ENCODE measurements at regions not wholly inside any gene's neighbourhood (a gene's known extent, or its start where the extent isn't known, plus 50 kb on each side); places are given as distances from the start of the nearest gene placed in this dataset.

DNA sequence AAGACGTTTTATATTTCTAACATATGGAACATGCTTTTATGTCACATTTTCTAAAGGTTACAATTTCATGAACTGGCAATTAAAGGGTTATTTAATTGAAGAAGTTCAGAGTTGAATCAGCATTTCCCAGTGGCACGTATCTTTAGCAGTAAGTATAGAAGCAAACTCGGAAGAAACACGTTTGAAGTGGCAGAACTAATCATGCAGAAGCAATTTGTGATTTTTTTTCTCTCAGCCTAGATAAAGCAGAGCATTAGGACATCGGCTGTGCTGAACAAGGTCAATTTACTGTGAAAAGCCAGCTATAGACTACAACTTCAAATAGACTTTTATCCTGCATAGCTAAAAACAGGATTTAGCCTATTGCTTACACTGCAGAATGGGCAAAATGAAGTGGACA is 104.7 kb downstream of the ISL1 start:
- no peaks in the 10 kb centered on the region for H3K9me3 ChIP-seq (ENCODE audit: insufficient read depth, low read depth, low read length)
- no peaks in the 10 kb centered on the region for H3K27me3 ChIP-seq (ENCODE audit: insufficient read depth, low read length)
- H3K9ac ChIP-seq (ENCODE audit: low read depth, low read length) = no peak overlapping the region
- H3K4me3 ChIP-seq (ENCODE audit: low read length) = no peak overlapping the region
- H3K36me3 ChIP-seq (ENCODE audit: insufficient read depth, low read length) = no peaks in the 10 kb centered on the region
- H3K4me1 ChIP-seq (ENCODE audit: insufficient read depth, low read length) = no peaks in the 10 kb centered on the region; the same call in 1 of the 2 replicates
- H3K27ac ChIP-seq (ENCODE audit: low read depth, low read length) = no peak overlapping the region
- 78% methylated on average over 4 of the region's 5 CpGs for WGBS

DNA sequence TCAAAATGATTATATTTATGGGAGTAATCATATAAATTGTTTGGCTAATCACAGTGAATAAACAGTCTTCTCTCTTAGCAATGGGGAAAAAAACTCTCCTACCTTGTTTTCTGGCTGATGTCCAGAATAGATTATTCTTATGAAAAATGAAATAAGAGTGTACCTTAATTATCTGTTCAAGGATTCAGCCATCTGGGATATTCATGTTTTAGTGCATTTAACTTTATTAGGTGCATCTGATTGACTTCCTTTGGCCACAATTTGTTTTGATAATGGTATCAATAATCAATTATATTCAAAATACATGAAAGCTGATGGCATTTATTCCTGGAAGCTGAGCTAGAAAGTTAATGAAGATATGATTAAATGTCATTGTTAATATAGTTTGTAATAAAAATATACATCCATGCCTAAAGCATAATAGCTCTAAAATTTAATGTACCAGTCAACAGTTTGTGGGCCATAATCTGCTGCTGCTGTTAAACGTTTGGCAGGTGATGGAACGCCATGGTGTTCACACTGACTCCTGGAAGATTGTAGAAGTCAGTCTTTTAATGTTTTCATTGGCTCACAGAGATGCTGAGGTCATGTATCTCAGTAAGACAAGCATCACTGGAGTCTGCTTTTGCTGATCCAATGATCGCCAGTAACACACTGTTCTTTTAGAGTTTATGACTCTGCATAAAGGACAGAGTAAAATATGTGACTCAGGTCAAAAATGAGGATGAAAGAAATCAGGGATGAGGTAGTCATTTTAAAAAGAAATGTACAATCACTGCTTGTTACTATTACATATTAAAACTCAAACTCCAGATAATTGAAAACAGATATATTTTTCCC is 105.8 kb downstream of the ISL1 start:
- WGBS = 93% methylated on average over 3 of the region's 3 CpGs
- no peak overlapping the region for H3K27ac ChIP-seq (ENCODE audit: low read depth, low read length)
- no peak overlapping the region for H3K9ac ChIP-seq (ENCODE audit: low read depth, low read length)
- H3K4me3 ChIP-seq (ENCODE audit: low read length) = no peak overlapping the region
- H3K4me1 ChIP-seq (ENCODE audit: insufficient read depth, low read length) = no peaks in the 10 kb centered on the region; the same call in 1 of the 2 replicates
- H3K36me3 ChIP-seq (ENCODE audit: insufficient read depth, low read length) = no peaks in the 10 kb centered on the region
- H3K9me3 ChIP-seq (ENCODE audit: insufficient read depth, low read depth, low read length) = no peaks in the 10 kb centered on the region
- H3K27me3 ChIP-seq (ENCODE audit: insufficient read depth, low read length) = no peaks in the 10 kb centered on the region

DNA sequence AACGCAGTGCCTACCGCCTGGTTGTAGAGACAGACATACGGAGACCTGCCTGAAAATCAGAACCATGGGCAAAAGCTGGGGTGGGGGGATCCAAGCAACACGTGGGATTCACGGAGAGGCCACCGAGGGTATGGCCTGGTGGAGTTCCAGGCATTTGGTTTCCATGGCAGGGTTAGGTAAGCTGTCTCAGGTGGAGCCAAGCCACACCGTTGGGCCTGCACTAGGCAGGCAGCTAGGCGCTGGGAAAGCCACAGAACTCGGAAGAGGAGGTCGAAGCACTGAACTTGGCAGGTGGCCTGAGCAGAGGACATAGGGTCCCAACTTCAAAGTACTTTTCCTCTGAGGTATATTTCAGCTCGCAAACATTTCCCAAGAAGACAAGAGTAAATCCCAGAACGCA is 111.6 kb downstream of the ISL1 start:
- no peaks in the 10 kb centered on the region for H3K27me3 ChIP-seq (ENCODE audit: insufficient read depth, low read length)
- no peak overlapping the region for H3K27ac ChIP-seq (ENCODE audit: low read depth, low read length)
- 96% methylated on average over 12 of the region's 12 CpGs for WGBS

DNA sequence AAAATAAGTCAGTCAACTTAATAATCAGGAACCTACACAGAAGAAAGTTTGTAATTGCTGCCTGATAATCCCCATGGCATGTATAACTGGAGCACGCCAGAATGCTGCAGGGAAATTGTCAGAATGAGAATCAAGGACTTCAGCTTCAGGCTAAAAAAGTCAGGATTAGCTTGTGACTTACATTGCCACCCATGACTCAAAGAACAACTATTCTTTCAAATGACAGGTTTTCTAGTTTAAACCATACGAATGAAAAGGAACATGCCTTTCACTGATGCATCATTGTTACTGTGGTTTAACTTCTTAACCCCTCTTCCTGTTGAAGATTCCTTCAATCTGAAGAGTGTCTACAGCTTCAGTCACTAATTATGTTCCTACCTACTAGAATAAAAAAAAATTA is 112.4 kb downstream of the ISL1 start:
- Histone ChIP-seq H3K4me3 (ENCODE audit: low read length) (no peak overlapping the region), H3K36me3 (ENCODE audit: insufficient read depth, low read length) (no peaks in the 10 kb centered on the region), H3K9ac (ENCODE audit: low read depth, low read length) (no peak overlapping the region), H3K27me3 (ENCODE audit: insufficient read depth, low read length) (no peaks in the 10 kb centered on the region), H3K4me1 (ENCODE audit: insufficient read depth, low read length) (no peaks in the 10 kb centered on the region), H3K9me3 (ENCODE audit: insufficient read depth, low read depth, low read length) (no peaks in the 10 kb centered on the region), H3K27ac (ENCODE audit: low read depth, low read length) (no peak overlapping the region)
- WGBS = 84% methylated on average over 2 of the region's 2 CpGs

More for the DNA sequence above, 111.6 kb downstream of the ISL1 start:
- Histone ChIP-seq H3K4me1 (ENCODE audit: insufficient read depth, low read length) (no peaks in the 10 kb centered on the region), H3K4me3 (ENCODE audit: low read length) (no peak overlapping the region), H3K9ac (ENCODE audit: low read depth, low read length) (no peak overlapping the region), H3K36me3 (ENCODE audit: insufficient read depth, low read length) (no peaks in the 10 kb centered on the region), H3K9me3 (ENCODE audit: insufficient read depth, low read depth, low read length) (no peaks in the 10 kb centered on the region)

DNA sequence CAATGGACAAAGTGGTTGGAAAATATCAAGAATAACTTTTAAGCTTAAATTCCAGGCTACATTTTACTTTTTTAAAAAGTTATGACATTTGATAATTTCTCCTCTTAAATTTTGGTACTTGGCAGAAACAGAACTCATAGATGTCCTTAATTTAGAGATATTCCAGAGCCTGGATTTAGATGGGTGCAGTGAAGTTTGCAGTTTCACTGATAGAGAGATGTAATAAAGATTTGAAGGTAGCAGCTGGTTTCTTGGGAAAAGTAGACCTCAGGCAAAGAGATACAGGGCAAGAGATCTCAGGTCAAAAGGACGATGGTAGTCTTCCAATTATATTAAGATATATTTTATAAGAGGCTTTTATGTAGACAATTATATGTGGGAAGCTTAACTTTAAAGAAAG is 134.6 kb downstream of the ISL1 start:
- no CpG with 5 or more reads among the region's 1 CpG for WGBS
- H3K4me3 ChIP-seq (ENCODE audit: low read length) = no peak overlapping the region
- peaks cover 10% of the 10 kb centered on the region for H3K4me1 ChIP-seq (ENCODE audit: insufficient read depth, low read length)
- no peaks in the 10 kb centered on the region for H3K9me3 ChIP-seq (ENCODE audit: insufficient read depth, low read depth, low read length)
- no peak overlapping the region for H3K9ac ChIP-seq (ENCODE audit: low read depth, low read length)
- H3K27ac ChIP-seq (ENCODE audit: low read depth, low read length) = no peak overlapping the region
- no peaks in the 10 kb centered on the region for H3K27me3 ChIP-seq (ENCODE audit: insufficient read depth, low read length)
- H3K36me3 ChIP-seq (ENCODE audit: insufficient read depth, low read length) = no peaks in the 10 kb centered on the region

DNA sequence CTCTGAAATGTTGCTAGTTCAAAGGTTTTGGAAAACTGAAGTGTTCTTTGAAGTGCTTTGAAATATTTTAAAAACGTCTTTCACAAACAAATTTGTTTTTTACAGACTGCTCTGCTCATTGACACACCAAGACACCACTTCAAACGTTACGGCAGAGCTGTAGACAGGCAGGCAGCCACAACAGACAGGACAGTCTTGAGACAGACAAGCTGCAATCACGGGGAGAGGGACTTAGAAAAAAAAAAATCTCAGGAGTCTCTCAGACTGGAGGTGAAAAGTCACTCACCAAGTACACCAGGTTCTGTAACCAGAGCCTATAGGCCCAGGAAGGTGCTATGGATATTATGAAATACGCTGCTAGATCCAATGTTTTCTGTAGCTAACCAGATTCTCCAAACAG is 135.4 kb downstream of the ISL1 start:
- no peaks in the 10 kb centered on the region for H3K36me3 ChIP-seq (ENCODE audit: insufficient read depth, low read length)
- no peaks in the 10 kb centered on the region for H3K27me3 ChIP-seq (ENCODE audit: insufficient read depth, low read length)
- no peak overlapping the region for H3K27ac ChIP-seq (ENCODE audit: low read depth, low read length)
- WGBS = 73% methylated on average over 5 of the region's 5 CpGs
- H3K9ac ChIP-seq (ENCODE audit: low read depth, low read length) = no peak overlapping the region
- H3K4me3 ChIP-seq (ENCODE audit: low read length) = no peak overlapping the region
- H3K4me1 ChIP-seq (ENCODE audit: insufficient read depth, low read length) = peaks cover 10% of the 10 kb centered on the region
- no peaks in the 10 kb centered on the region for H3K9me3 ChIP-seq (ENCODE audit: insufficient read depth, low read depth, low read length)

DNA sequence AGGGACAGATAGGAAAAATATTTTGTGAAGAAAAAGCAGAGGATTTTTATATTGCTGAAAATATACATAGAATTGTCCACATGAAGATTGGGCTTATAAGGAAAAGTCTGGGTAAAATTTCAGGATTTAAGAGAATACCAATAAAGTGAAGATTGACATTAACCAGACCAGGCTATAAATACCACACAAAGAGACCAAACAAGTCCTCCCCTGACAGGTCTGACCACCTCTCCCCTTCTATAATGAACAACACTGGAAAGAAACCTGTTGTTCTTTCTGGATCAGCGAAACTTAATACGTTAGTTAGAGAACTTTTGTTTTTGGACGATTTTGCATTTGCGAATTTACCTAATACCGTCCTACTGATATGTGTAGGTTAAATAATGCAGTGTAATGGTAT is 138.3 kb downstream of the ISL1 start:
- WGBS = 89% methylated on average over 5 of the region's 5 CpGs
- H3K4me1 ChIP-seq (ENCODE audit: insufficient read depth, low read length) = peaks cover 10% of the 10 kb centered on the region
- no peak overlapping the region for H3K9ac ChIP-seq (ENCODE audit: low read depth, low read length)
- no peaks in the 10 kb centered on the region for H3K9me3 ChIP-seq (ENCODE audit: insufficient read depth, low read depth, low read length)
- H3K36me3 ChIP-seq (ENCODE audit: insufficient read depth, low read length) = no peaks in the 10 kb centered on the region
- H3K27ac ChIP-seq (ENCODE audit: low read depth, low read length) = no peak overlapping the region
- no peaks in the 10 kb centered on the region for H3K27me3 ChIP-seq (ENCODE audit: insufficient read depth, low read length)
- H3K4me3 ChIP-seq (ENCODE audit: low read length) = no peak overlapping the region

DNA sequence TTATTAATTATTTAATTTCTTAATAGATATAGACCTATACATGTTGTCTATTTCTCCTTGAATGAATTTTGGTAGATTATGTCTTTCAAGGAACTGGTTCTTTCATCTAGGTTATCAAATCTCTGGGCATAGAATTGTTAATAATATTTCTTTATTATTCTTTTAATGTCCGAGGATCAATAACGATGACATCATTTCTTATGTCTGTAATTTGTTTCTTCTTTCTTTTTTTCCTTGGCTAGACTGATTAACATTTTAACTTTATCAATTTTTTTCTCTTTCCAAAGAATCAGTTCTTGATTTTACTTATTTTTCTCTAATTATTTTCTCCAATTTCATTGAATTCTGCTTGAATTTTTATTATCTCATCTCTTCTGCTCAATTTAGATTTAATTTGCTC is 156.0 kb downstream of the ISL1 start:
- Histone ChIP-seq H3K4me1 (ENCODE audit: insufficient read depth, low read length) (no peaks in the 10 kb centered on the region), H3K9me3 (ENCODE audit: insufficient read depth, low read depth, low read length) (peaks cover 6% of the 10 kb centered on the region; the same call in 1 of the 2 replicates), H3K27ac (ENCODE audit: low read depth, low read length) (no peak overlapping the region), H3K9ac (ENCODE audit: low read depth, low read length) (no peak overlapping the region), H3K27me3 (ENCODE audit: insufficient read depth, low read length) (no peaks in the 10 kb centered on the region), H3K4me3 (ENCODE audit: low read length) (no peak overlapping the region), H3K36me3 (ENCODE audit: insufficient read depth, low read length) (no peaks in the 10 kb centered on the region)
- WGBS = 100% methylated on average over 2 of the region's 2 CpGs

DNA sequence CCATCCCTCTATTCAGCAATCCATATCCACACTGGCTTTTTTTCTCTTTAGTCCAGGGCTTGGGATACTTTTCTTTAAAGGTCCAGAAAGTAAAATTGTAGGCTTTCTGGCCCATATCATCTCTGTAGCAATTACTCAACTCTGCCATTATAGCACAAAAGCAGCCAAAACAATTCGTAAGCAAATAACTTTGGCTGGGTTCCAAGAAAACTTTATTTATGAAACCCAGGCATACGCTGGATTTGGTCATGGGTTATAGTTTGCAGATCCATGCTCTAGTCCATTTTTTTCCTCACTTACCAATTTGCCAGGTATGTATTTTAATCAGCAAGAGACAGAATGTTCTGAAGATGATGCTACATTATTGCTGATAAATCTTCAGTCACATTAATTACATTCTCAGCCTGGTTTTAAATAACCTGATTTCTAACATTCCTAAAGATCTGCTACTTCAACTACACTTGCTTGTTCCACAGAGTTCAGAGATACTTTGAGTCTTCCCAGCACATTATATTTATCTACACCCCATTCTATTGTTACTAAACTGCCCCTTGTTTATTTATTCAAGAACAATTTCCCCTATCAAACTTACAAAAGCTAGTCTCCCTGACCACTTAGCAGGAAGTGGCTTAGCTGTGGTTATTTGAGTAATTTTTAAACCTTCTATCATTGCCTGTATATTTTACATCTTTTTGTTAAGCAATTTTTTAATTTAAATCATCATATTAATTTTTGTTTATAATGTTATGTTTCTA is 161.0 kb downstream of the ISL1 start:
- Histone ChIP-seq H3K27ac (ENCODE audit: low read depth, low read length) (no peak overlapping the region), H3K27me3 (ENCODE audit: insufficient read depth, low read length) (no peaks in the 10 kb centered on the region), H3K4me3 (ENCODE audit: low read length) (no peak overlapping the region), H3K9ac (ENCODE audit: low read depth, low read length) (no peak overlapping the region), H3K9me3 (ENCODE audit: insufficient read depth, low read depth, low read length) (no peaks in the 10 kb centered on the region), H3K4me1 (ENCODE audit: insufficient read depth, low read length) (no peaks in the 10 kb centered on the region), H3K36me3 (ENCODE audit: insufficient read depth, low read length) (no peaks in the 10 kb centered on the region)
- WGBS = 92% methylated on average over 1 of the region's 2 CpGs

DNA sequence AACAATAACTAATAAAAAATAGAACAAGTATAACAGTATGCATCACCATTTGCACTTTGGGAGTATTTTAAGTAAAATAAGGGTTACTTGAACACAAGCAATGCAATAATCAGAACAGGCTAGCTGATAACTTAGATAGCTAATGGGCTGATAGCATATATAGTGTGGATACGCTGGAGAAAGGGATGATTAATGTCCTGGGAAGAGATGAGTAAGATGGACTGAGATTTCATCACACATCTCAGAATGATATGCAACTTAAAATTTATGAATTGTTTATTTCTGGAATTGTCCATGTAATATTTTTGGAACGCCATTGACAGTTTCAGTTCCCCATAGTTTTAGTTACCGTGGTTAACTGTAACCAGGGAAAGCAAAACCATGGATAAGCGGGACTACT is 173.6 kb downstream of the ISL1 start:
- H3K9me3 ChIP-seq (ENCODE audit: insufficient read depth, low read depth, low read length) = no peaks in the 10 kb centered on the region
- no peaks in the 10 kb centered on the region for H3K4me1 ChIP-seq (ENCODE audit: insufficient read depth, low read length)
- H3K9ac ChIP-seq (ENCODE audit: low read depth, low read length) = no peak overlapping the region
- H3K36me3 ChIP-seq (ENCODE audit: insufficient read depth, low read length) = no peaks in the 10 kb centered on the region
- H3K4me3 ChIP-seq (ENCODE audit: low read length) = no peak overlapping the region
- H3K27ac ChIP-seq (ENCODE audit: low read depth, low read length) = no peak overlapping the region
- no peaks in the 10 kb centered on the region for H3K27me3 ChIP-seq (ENCODE audit: insufficient read depth, low read length)
- WGBS = 97% methylated on average over 4 of the region's 4 CpGs

DNA sequence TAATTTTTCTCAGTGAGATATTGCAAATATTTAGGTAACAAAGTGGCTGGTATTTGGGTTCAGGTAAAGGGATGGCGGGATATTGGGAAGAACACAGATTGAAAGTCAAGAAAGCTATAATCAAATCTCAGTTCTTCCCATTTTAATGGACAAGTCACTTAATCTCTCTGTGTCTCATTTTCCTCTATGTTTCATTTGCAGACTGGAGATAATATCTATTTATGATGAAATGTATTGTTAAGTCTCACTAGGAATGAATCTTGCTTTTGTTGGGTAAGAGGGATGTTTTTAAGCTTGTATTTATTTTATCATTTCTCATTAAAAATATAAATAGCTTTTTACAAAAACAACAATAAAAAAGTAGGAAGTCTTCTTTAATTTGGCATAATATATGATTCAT is 175.4 kb downstream of the ISL1 start:
- H3K27ac ChIP-seq (ENCODE audit: low read depth, low read length) = no peak overlapping the region
- H3K9me3 ChIP-seq (ENCODE audit: insufficient read depth, low read depth, low read length) = no peaks in the 10 kb centered on the region
- H3K36me3 ChIP-seq (ENCODE audit: insufficient read depth, low read length) = no peaks in the 10 kb centered on the region
- no peak overlapping the region for H3K4me3 ChIP-seq (ENCODE audit: low read length)
- WGBS = 60% methylated on average over 1 of the region's 1 CpG
- H3K27me3 ChIP-seq (ENCODE audit: insufficient read depth, low read length) = no peaks in the 10 kb centered on the region
- H3K9ac ChIP-seq (ENCODE audit: low read depth, low read length) = no peak overlapping the region
- H3K4me1 ChIP-seq (ENCODE audit: insufficient read depth, low read length) = no peaks in the 10 kb centered on the region
